GM23248 (cell line): ENCODE measurements at regions not wholly inside any gene's neighbourhood (a gene's known extent, or its start where the extent isn't known, plus 50 kb on each side); places are given as distances from the start of the nearest gene placed in this dataset. TPM values are rescaled to one million over a fixed set of nuclear protein-coding genes. Genes with fewer than 3 reads are reported as not detected.
A peak's percentile ranks its signal among the peaks of the same experiment; 100 is the strongest.

Experiments
- DNase-seq: peaks from one replicate; pipeline ENCODE4 v3.0.0-alpha.2; 2015
- H2AFZ ChIP-seq: fragments of 200-600 bp; sonication (generic); 2 replicates; pipeline ENCODE4 v1.6.1; 2016; ENCODE audit warnings: antibody characterized with exemption
- H3F3A ChIP-seq: fragments of 200-600 bp; sonication (generic); 2 replicates; pipeline ENCODE4 v1.6.1; 2016; ENCODE audit warnings: mild to moderate bottlenecking, antibody characterized with exemption, mixed run types; ENCODE audit not compliant: insufficient read depth
- H3K27ac ChIP-seq: fragments of 200-600 bp; sonication (generic); 2 replicates; pipeline ENCODE4 v1.5.1; 2016; ENCODE audit warnings: mild to moderate bottlenecking
- H3K27me3 ChIP-seq: fragments of 200-600 bp; sonication (generic); replicated peaks from 2 replicates; pipeline ENCODE4 v1.6.1; 2016; ENCODE audit warnings: mild to moderate bottlenecking; ENCODE audit not compliant: insufficient read depth
- H3K36me3 ChIP-seq: fragments of 200-600 bp; sonication (generic); 2 replicates; pipeline ENCODE4 v1.6.1; 2016; ENCODE audit warnings: low read depth, mild to moderate bottlenecking
- H3K4me1 ChIP-seq: fragments of 200-600 bp; sonication (generic); 2 replicates; pipeline ENCODE4 v1.6.1; 2016; ENCODE audit warnings: mild to moderate bottlenecking; ENCODE audit not compliant: insufficient read depth
- H3K4me2 ChIP-seq: fragments of 200-600 bp; sonication (generic); one replicate; pipeline ENCODE4 v1.6.1; 2016; ENCODE audit warnings: mild to moderate bottlenecking; ENCODE audit not compliant: unreplicated experiment
- H3K4me3 ChIP-seq: fragments of 200-600 bp; sonication (generic); 2 replicates; pipeline ENCODE4 v1.5.1; 2016; ENCODE audit warnings: mild to moderate bottlenecking
- H3K79me2 ChIP-seq: fragments of 200-600 bp; sonication (generic); 2 replicates; pipeline ENCODE4 v1.6.1; 2016; ENCODE audit warnings: mild to moderate bottlenecking; ENCODE audit not compliant: insufficient read depth
- H3K9ac ChIP-seq: fragments of 200-600 bp; sonication (generic); 2 replicates; pipeline ENCODE4 v1.6.1; 2016; ENCODE audit warnings: mild to moderate bottlenecking
- H3K9me2 ChIP-seq: fragments of 200-600 bp; sonication (generic); 2 replicates; pipeline ENCODE4 v1.6.1; 2016; ENCODE audit warnings: mixed run types, mild to moderate bottlenecking, moderate library complexity; ENCODE audit not compliant: insufficient read depth
- H3K9me3 ChIP-seq: fragments of 200-600 bp; sonication (generic); one replicate; pipeline ENCODE4 v1.6.1; 2017; ENCODE audit warnings: low read depth
- H4K20me1 ChIP-seq: fragments of 200-600 bp; sonication (generic); 2 replicates; pipeline ENCODE4 v1.6.0; 2016; ENCODE audit not compliant: insufficient read depth
- EZH2 ChIP-seq: fragments of 200-600 bp; sonication (generic); IDR thresholded peaks from 2 replicates; pipeline ENCODE4 v1.6.1; 2018; ENCODE audit warnings: antibody characterized with exemption, mild to moderate bottlenecking; ENCODE audit not compliant: insufficient read depth, poor library complexity, severe bottlenecking
- EZH2phosphoT487 ChIP-seq: fragments of 200-600 bp; sonication (generic); IDR thresholded peaks from 2 replicates; pipeline ENCODE4 v1.6.1; 2018; ENCODE audit warnings: antibody characterized with exemption, moderate library complexity, mild to moderate bottlenecking, low read depth; ENCODE audit not compliant: insufficient read depth
- WGBS, 2 experiments: methylation state at CpG; one replicate each; pipeline ENCODE4 v1.1.6; 2015 to 2017; ENCODE audit warnings: low lambda C conversion rate in 2 of 2, low coverage in 1 of 2; ENCODE audit errors: missing lambda C conversion rate in 2 of 2; 5-methylcytosine and 5-hydroxymethylcytosine counted together
- in situ Hi-C: fragments of 300-500 bp; cut with MboI; formaldehyde crosslinking; loops from 2 replicates; pipeline ENCODE4 v1.15.0; 2020
- small RNA-seq: library from RNA; depleted of rRNA; stranded (forward); fragments of <200 nt; gene quantifications from one replicate; pipeline ENCODE3, GENCODE V24; 2014; ENCODE audit warnings: low read depth, low replicate concordance

- Histone ChIP-seq H3K4me2 (peak overlapping the region; percentile 75), H3F3A (peaks cover 31% of the 10 kb centered on the region), H3K4me1 (peaks cover 36% of the 10 kb centered on the region), H3K27ac (peak overlapping the region; percentile 95), H3K9me3 (no peaks in the 10 kb centered on the region), H3K9ac (peak overlapping the region; percentile 72), H4K20me1 (no peaks in the 10 kb centered on the region), H3K79me2 (no peaks in the 10 kb centered on the region), H3K9me2 (no peaks in the 10 kb centered on the region), H3K4me3 (peak overlapping the region; percentile 64), H3K27me3 (no peaks in the 10 kb centered on the region), H3K36me3 (no peaks in the 10 kb centered on the region), H2AFZ (peak overlapping the region; percentile 72)
- 22 to 26% methylated on average over 6 of the region's 6 CpGs for WGBS, 2 experiments
- in situ Hi-C loops: no loop called here
- DNase-seq: peak; percentile 76
- TF ChIP-seq EZH2phosphoT487 (no peak), EZH2 (no peak)
Observed at GRCh38 chr14:38143659-38144505, 63.8 kb upstream of the SSTR1 start.

GRCh38 chr14:38145142-38145541, 62.6 kb upstream of the SSTR1 start:
- H3K9me3 ChIP-seq: no peaks in the 10 kb centered on the region
- no peaks in the 10 kb centered on the region for H4K20me1 ChIP-seq
- peaks cover 41% of the 10 kb centered on the region for H3K4me1 ChIP-seq
- 77 to 78% methylated on average over 4 of the region's 4 CpGs for WGBS, 2 experiments
- no peak for TF ChIP-seq EZH2
- TF ChIP-seq EZH2phosphoT487: no peak
- H3K27me3 ChIP-seq: no peaks in the 10 kb centered on the region
- peak overlapping the region; percentile 95; the same call in 1 of the 2 replicates for H3K27ac ChIP-seq
- no peak overlapping the region for H3K4me3 ChIP-seq
- H3K9me2 ChIP-seq: no peaks in the 10 kb centered on the region
- H3K36me3 ChIP-seq: no peaks in the 10 kb centered on the region
- in situ Hi-C loops: no loop called here
- H3K4me2 ChIP-seq: peak overlapping the region; percentile 75
- H3F3A ChIP-seq: peaks cover 31% of the 10 kb centered on the region
- no peak for DNase-seq
- H2AFZ ChIP-seq: no peak overlapping the region
- no peaks in the 10 kb centered on the region for H3K79me2 ChIP-seq
- H3K9ac ChIP-seq: no peak overlapping the region

- Histone ChIP-seq H3K79me2 (no peaks in the 10 kb centered on the region), H2AFZ (peak overlapping the region; percentile 18), H3K9ac (no peak overlapping the region), H3K27me3 (no peaks in the 10 kb centered on the region), H3K4me1 (peaks cover 10% of the 10 kb centered on the region), H3K36me3 (no peaks in the 10 kb centered on the region), H3K27ac (no peak overlapping the region), H3K4me2 (peak overlapping the region; percentile 2), H3K9me2 (no peaks in the 10 kb centered on the region), H3F3A (0 out of 2 replicates have a peak, but pooled peaks cover 2% of the 10 kb centered on the region), H3K4me3 (no peak overlapping the region), H4K20me1 (no peaks in the 10 kb centered on the region), H3K9me3 (no peaks in the 10 kb centered on the region)
- DNase-seq: peak; percentile 35
- WGBS, 2 experiments: 75 to 81% methylated on average over 3 of the region's 3 CpGs
- no peak for TF ChIP-seq EZH2
- TF ChIP-seq EZH2phosphoT487: no peak
- in situ Hi-C loops: no loop called here
Observed at GRCh38 chr14:38150075-38150474, 57.6 kb upstream of the SSTR1 start.

Small RNA genes lying in the stretch of these regions (small RNA-seq; reads per million reads assigned to genes)
- gene RF00406 (not detected), gene RNU6-1277P (not detected)
